HG03196 (cell line): ENCODE measurements at regions not wholly inside any gene's neighbourhood (a gene's known extent, or its start where the extent isn't known, plus 50 kb on each side); places are given as distances from the start of the nearest gene placed in this dataset.

Experiments
- ATAC-seq: cut with Tn5 transposase; IDR thresholded peaks from one replicate; pipeline ENCODE4 v1.9.1; 2021; ENCODE audit not compliant: unreplicated experiment

DNA sequence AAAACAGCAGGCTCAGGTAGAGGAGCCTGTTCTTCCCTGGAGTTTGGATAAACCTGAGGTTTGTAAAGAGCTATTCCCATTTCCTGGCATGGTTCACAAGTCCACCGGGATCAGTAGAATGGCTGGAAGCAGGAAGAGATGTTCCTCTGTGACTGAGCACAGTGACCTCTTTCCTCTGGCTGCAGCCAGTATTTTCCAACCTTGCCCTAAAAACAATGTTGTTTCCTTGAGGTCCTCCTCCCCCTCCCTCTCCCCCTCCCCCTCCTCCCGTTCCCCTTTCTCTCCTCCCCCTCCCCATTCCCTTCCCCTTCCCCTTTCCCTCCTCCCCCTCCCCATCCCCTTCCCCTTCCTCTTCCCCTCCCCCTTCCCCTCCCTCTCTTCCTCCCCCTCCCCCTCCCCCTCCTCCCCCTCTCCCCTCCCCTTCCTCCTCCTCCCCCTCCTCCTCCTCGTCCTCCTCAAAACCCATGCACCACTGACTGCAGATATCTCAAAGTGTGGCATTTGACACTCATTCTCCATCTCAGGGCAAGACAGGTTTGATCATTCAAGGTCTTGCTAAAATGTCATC lies 58.9 kb upstream of the MON1B start:
- no peak for ATAC-seq

DNA sequence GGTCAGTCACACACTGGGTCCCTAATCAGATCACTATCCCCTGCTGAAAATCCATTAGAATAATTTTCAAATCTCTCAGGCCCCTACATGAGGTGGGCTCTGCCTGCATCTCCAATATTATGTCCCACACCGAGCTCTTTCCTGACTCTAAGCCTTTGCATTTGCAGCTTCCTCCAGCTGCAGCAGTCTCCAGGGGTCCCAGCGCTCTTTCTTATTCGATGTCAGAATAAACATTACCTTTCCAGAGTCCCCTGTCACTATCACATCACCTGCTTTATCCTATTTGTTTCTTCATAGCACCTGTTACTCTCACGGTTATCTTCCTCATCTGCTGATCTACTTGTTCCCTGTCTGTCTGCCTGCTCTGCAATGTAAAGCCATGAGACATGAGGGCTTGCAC lies 57.3 kb upstream of the MON1B start:
- no peak for ATAC-seq

GRCh38 chr16:77137045-77137444 lies 53.9 kb upstream of the MON1B start:
- no peak for ATAC-seq
